ENCODE measurements at regions not wholly inside any gene's neighbourhood (a gene's known extent, or its start where the extent isn't known, plus 50 kb on each side); places are given as distances from the start of the nearest gene placed in this dataset.
A peak's percentile ranks its signal among the peaks of the same experiment; 100 is the strongest.
"Not testable (repeated sequence)": the region's sequence is repeated elsewhere in the genome, so short reads cannot be mapped to it uniquely, and the experiment has no call there.

DNA sequence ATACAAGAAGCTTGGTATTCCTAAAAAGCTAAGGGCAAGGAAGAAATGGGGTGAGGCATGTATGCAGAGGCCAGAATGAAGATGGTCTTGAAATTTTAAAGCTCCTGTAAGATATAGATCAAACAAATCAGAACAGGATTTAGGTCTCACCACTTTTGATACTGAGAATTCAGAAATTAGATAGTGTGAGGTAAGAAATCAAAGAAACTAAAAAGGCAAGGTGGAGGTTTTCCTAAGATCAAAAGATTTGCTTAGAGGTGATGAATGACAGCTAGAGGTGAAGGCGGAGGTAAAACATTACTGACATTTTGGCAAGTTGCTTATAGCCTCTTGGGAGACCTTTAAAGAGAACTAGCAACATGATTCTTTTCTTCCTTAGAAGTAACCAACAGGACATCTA lies 225.2 kb upstream of the SGK1 start:
- H3K27me3 ChIP-seq (ENCODE audit: control insufficient read depth in 2 of 2, insufficient read depth in 2 of 2, low read length in 2 of 2) = no peaks in the 10 kb centered on the region
- ATAC-seq (peak; percentile 47), DNase-seq (peak in 4 of 9 donors; percentile 30 to 51 (median 46))
- H3K9me3 ChIP-seq (ENCODE audit: control insufficient read depth in 2 of 3, low read length in 3 of 3) = no peaks in the 10 kb centered on the region
- H3K36me3 ChIP-seq (ENCODE audit: control insufficient read depth in 2 of 3, insufficient read depth in 3 of 3, low read length in 3 of 3) = no peaks in the 10 kb centered on the region
- no peak overlapping the region for H3K4me3 ChIP-seq (ENCODE audit: low read length)
- ChIA-PET CTCF (interaction anchor here (1.2 kb wide), 1 partner anchor 10 kb away, joined by 3 read pairs; no protein-coding TSS in a partner anchor), POLR2A (interaction anchor here (0.6 to 1.6 kb wide), 2 partner anchors 12 to 577 kb away, joined by 3 read pairs; no protein-coding TSS in a partner anchor)
- peaks cover 2 to 27% of the 10 kb centered on the region in 2 donors for H3K4me1 ChIP-seq (ENCODE audit: control insufficient read depth in 2 of 2, insufficient read depth in 2 of 2, low read length in 2 of 2)
- Mint-ChIP-seq H3K27ac (peak overlapping the region in 7 of 9 donors; percentile 4 to 58 (median 14)), H3K36me3 (peaks cover 0 to 6% (median 0%) of the 10 kb centered on the region in 5 donors), H3K4me1 (peaks cover 17 to 45% (median 36%) of the 10 kb centered on the region in 7 donors), H3K4me3 (peak overlapping the region in 2 of 10 donors; percentile 3 to 24), H3K27me3 (peaks cover 0 to 9% (median 0%) of the 10 kb centered on the region in 5 donors), H3K9me3 (peaks cover 0 to 2% (median 0%) of the 10 kb centered on the region in 11 donors)
- intact Hi-C loops (cut with micrococcal nuclease) = no loop called here
- H3K27ac ChIP-seq (ENCODE audit: low read depth, low read length) = no peak overlapping the region

DNA sequence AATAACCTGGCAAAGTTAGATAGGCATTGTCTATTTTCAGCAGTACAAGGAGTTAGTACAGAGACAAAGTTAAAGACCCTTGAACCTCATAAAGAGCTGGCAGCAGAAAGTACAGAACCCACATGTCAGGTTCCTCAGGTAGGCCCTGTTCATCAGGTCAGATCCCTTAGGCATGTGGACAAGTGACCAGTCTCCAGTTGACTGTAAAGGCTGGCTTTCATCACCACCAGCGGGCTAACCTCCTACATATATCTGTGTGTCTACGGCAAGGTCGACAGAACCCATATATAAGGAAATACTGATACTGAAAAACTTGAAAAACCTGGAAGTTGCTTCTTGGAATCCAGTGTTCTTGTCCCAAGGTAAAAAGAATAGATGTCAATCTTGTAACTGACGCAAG lies 223.1 kb upstream of the SGK1 start:
- DNase-seq = no peak
- ChIA-PET CTCF (no interaction called here), POLR2A (interaction anchor here (0.6 kb wide), 1 partner anchor 267 kb away, joined by 5 read pairs; no protein-coding TSS in a partner anchor)
- Histone ChIP-seq H3K27me3 (ENCODE audit: control insufficient read depth in 2 of 2, insufficient read depth in 2 of 2, low read length in 2 of 2) (no peaks in the 10 kb centered on the region), H3K9me3 (ENCODE audit: control insufficient read depth in 2 of 3, low read length in 3 of 3) (no peaks in the 10 kb centered on the region), H3K4me3 (ENCODE audit: low read length) (no peak overlapping the region), H3K27ac (ENCODE audit: low read depth, low read length) (no peak overlapping the region), H3K4me1 (ENCODE audit: control insufficient read depth in 2 of 2, insufficient read depth in 2 of 2, low read length in 2 of 2) (peaks cover 2 to 27% of the 10 kb centered on the region in 2 donors), H3K36me3 (ENCODE audit: control insufficient read depth in 2 of 3, insufficient read depth in 3 of 3, low read length in 3 of 3) (no peaks in the 10 kb centered on the region)
- ATAC-seq = no peak
- Mint-ChIP-seq H3K27ac (peak overlapping the region in 2 of 9 donors; percentile 43 to 55), H3K36me3 (peaks cover 0 to 6% (median 0%) of the 10 kb centered on the region in 5 donors), H3K4me1 (peaks cover 19 to 49% (median 40%) of the 10 kb centered on the region in 7 donors), H3K4me3 (peak overlapping the region in 2 of 10 donors; percentile 18 to 55), H3K27me3 (peaks cover 0 to 5% (median 0%) of the 10 kb centered on the region in 5 donors), H3K9me3 (peaks cover 0 to 2% (median 0%) of the 10 kb centered on the region in 11 donors)
- intact Hi-C loops (cut with micrococcal nuclease) = no loop called here

DNA sequence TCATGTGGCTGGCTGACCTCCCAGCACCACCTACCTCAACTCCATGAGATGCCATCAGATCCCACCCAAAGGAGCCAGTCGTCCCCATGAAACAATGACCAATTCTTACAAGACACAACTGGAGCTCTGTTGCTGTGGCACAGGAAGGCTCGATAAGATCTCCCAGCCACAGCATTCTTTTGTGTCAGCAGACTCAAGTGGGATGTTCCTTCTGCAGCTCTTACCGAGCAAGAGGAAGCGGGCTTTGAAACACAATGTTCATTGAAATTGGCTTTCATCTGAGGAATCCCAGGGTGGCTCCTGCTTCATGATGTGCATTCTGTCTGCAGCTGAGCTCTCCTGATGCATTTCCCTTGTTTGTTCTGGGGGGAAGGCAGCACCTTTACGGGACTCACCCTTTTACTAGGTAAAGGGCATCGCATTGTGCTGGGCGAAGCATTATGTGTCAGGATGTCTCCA lies 222.0 kb upstream of the SGK1 start:
- Histone ChIP-seq H3K4me3 (ENCODE audit: low read length) (no peak overlapping the region), H3K36me3 (ENCODE audit: control insufficient read depth in 2 of 3, insufficient read depth in 3 of 3, low read length in 3 of 3) (no peaks in the 10 kb centered on the region), H3K4me1 (ENCODE audit: control insufficient read depth in 2 of 2, insufficient read depth in 2 of 2, low read length in 2 of 2) (peaks cover 2 to 32% of the 10 kb centered on the region in 2 donors), H3K27me3 (ENCODE audit: control insufficient read depth in 2 of 2, insufficient read depth in 2 of 2, low read length in 2 of 2) (no peaks in the 10 kb centered on the region), H3K9me3 (ENCODE audit: control insufficient read depth in 2 of 3, low read length in 3 of 3) (no peaks in the 10 kb centered on the region), H3K27ac (ENCODE audit: low read depth, low read length) (no peak overlapping the region)
- ATAC-seq = peak; percentile 68
- ChIA-PET CTCF (no interaction called here), POLR2A (interaction anchor here (0.5 kb wide), 1 partner anchor 443 kb away, joined by 3 read pairs; no protein-coding TSS in a partner anchor)
- DNase-seq = peak in 6 of 9 donors; percentile 31 to 55 (median 39)
- peak overlapping the region in 8 of 10 donors; percentile 14 to 66 (median 56) for H3K4me3 Mint-ChIP-seq
- peak overlapping the region in 4 of 9 donors; percentile 17 to 79 (median 32) for H3K27ac Mint-ChIP-seq
- peaks cover 0 to 5% (median 0%) of the 10 kb centered on the region in 5 donors for H3K27me3 Mint-ChIP-seq
- H3K4me1 Mint-ChIP-seq = peaks cover 23 to 60% (median 51%) of the 10 kb centered on the region in 7 donors
- no peaks in the 10 kb centered on the region for H3K9me3 Mint-ChIP-seq
- H3K36me3 Mint-ChIP-seq = peaks cover 0 to 6% (median 0%) of the 10 kb centered on the region in 5 donors
- intact Hi-C loops (cut with micrococcal nuclease) = no loop called here

DNA sequence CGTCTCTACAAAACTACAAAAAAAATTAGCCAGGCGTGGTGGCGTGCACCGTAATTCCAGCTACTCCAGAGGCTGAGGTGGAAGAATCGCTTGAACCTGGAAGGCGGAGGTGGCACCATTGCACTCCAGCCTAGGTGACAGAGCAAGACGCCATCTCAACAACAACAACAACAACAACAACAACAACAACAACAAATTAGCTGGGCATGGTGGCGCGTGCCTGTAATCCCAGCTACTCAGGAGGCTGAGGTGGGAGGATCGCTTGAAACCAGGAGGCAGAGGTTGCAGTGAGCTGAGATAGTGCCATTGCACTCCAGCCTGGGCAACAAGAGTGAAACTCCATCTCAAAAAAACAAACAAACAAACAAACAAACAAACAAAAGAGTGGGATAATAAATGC lies 219.9 kb upstream of the SGK1 start:
- H3K4me1 Mint-ChIP-seq = peaks cover 27 to 66% (median 59%) of the 10 kb centered on the region in 7 donors
- H3K27ac Mint-ChIP-seq; H3K27ac ChIP-seq (ENCODE audit: low read depth, low read length); H3K4me3 ChIP-seq (ENCODE audit: low read length); H3K4me3 Mint-ChIP-seq; H3K9me3 ChIP-seq (ENCODE audit: control insufficient read depth in 2 of 3, low read length in 3 of 3); H3K27me3 ChIP-seq (ENCODE audit: control insufficient read depth in 2 of 2, insufficient read depth in 2 of 2, low read length in 2 of 2); H3K36me3 Mint-ChIP-seq; DNase-seq; H3K9me3 Mint-ChIP-seq; ATAC-seq; H3K27me3 Mint-ChIP-seq; H3K36me3 ChIP-seq (ENCODE audit: control insufficient read depth in 2 of 3, insufficient read depth in 3 of 3, low read length in 3 of 3); intact Hi-C loops (cut with micrococcal nuclease): not testable (repeated sequence)
- CTCF ChIA-PET = interaction anchor here (0.7 kb wide), 1 partner anchor 99 kb away, joined by 3 read pairs; no protein-coding TSS in a partner anchor
- H3K4me1 ChIP-seq (ENCODE audit: control insufficient read depth in 2 of 2, insufficient read depth in 2 of 2, low read length in 2 of 2) = peaks cover 2 to 31% of the 10 kb centered on the region in 2 donors
- POLR2A ChIA-PET = interaction anchor here (1.1 kb wide), 1 partner anchor 12 kb away, joined by 4 read pairs; no protein-coding TSS in a partner anchor

DNA sequence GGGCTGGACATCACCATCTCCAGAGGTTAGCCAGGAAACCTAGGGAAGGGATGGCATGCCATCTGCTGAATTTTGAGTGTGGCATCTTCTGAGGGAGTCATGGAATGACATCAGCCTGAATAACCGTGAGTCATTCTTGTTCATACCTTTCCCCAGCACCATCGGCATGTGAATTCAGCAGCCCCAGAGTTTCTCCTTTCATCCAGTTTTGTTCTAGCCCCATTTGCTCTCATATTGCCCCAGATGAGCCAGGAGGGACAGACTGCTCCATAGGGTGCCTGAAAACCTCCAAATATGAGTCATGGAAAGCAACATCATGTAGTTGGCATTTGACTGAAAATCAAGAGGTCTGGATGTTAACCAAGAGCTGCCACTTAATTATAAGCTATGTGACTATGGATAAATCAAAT lies 219.2 kb upstream of the SGK1 start:
- Mint-ChIP-seq H3K27ac (no peak overlapping the region), H3K27me3 (peaks cover 0 to 5% (median 0%) of the 10 kb centered on the region in 5 donors), H3K4me1 (peaks cover 31 to 64% (median 59%) of the 10 kb centered on the region in 7 donors), H3K9me3 (peaks cover 0 to 6% (median 0%) of the 10 kb centered on the region in 11 donors), H3K4me3 (no peak overlapping the region), H3K36me3 (peaks cover 0 to 8% (median 0%) of the 10 kb centered on the region in 5 donors)
- H3K36me3 ChIP-seq (ENCODE audit: control insufficient read depth in 2 of 3, insufficient read depth in 3 of 3, low read length in 3 of 3) = no peaks in the 10 kb centered on the region
- CTCF ChIA-PET = no interaction called here
- POLR2A ChIA-PET = interaction anchor here (1.1 kb wide), 1 partner anchor 12 kb away, joined by 4 read pairs; no protein-coding TSS in a partner anchor
- DNase-seq (no peak), ATAC-seq (no peak)
- no peak overlapping the region for H3K27ac ChIP-seq (ENCODE audit: low read depth, low read length)
- intact Hi-C loops (cut with micrococcal nuclease) = no loop called here
- no peak overlapping the region for H3K4me3 ChIP-seq (ENCODE audit: low read length)
- H3K27me3 ChIP-seq (ENCODE audit: control insufficient read depth in 2 of 2, insufficient read depth in 2 of 2, low read length in 2 of 2) = no peaks in the 10 kb centered on the region
- peaks cover 0 to 27% of the 10 kb centered on the region in 2 donors for H3K4me1 ChIP-seq (ENCODE audit: control insufficient read depth in 2 of 2, insufficient read depth in 2 of 2, low read length in 2 of 2)
- H3K9me3 ChIP-seq (ENCODE audit: control insufficient read depth in 2 of 3, low read length in 3 of 3) = no peaks in the 10 kb centered on the region

DNA sequence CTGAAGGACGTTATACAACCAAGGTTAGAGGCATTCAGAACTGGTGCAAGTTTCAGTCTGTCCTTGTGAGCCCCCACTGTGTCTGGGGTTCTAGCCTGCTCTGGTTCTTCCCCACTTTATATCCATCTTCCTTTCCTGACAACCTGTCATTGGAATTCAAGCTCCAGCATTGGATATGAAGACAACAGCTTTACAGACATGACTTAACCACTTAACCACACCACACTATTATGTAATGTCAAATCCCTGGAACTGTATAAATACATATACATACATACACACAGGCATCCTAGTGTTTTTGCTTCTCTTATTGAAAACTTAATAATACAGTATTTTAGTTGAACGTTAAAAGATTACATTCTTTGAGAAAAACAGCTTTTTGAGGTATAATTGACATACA lies 217.9 kb upstream of the SGK1 start:
- Mint-ChIP-seq H3K4me3 (no peak overlapping the region), H3K27me3 (peaks cover 0 to 3% (median 0%) of the 10 kb centered on the region in 5 donors), H3K27ac (peak overlapping the region in 6 of 9 donors; percentile 0 to 78 (median 41)), H3K4me1 (peaks cover 30 to 73% (median 65%) of the 10 kb centered on the region in 7 donors), H3K9me3 (peaks cover 0 to 6% (median 0%) of the 10 kb centered on the region in 11 donors), H3K36me3 (peaks cover 0 to 6% (median 0%) of the 10 kb centered on the region in 5 donors)
- no peaks in the 10 kb centered on the region for H3K9me3 ChIP-seq (ENCODE audit: control insufficient read depth in 2 of 3, low read length in 3 of 3)
- CTCF ChIA-PET = no interaction called here
- no peak overlapping the region for H3K27ac ChIP-seq (ENCODE audit: low read depth, low read length)
- ATAC-seq = no peak
- intact Hi-C loops (cut with micrococcal nuclease) = loop anchor here in 1 of 2 donors (2.0 kb wide), 1 partner anchor 17 kb away; no protein-coding TSS in a partner anchor
- POLR2A ChIA-PET = no interaction called here
- DNase-seq = no peak
- no peaks in the 10 kb centered on the region for H3K36me3 ChIP-seq (ENCODE audit: control insufficient read depth in 2 of 3, insufficient read depth in 3 of 3, low read length in 3 of 3)
- peaks cover 0 to 29% of the 10 kb centered on the region in 2 donors for H3K4me1 ChIP-seq (ENCODE audit: control insufficient read depth in 2 of 2, insufficient read depth in 2 of 2, low read length in 2 of 2)
- H3K27me3 ChIP-seq (ENCODE audit: control insufficient read depth in 2 of 2, insufficient read depth in 2 of 2, low read length in 2 of 2) = no peaks in the 10 kb centered on the region
- H3K4me3 ChIP-seq (ENCODE audit: low read length) = no peak overlapping the region
